H1 (cell line): ENCODE measurements at regions not wholly inside any gene's neighbourhood (a gene's known extent, or its start where the extent isn't known, plus 50 kb on each side); places are given as distances from the start of the nearest gene placed in this dataset.

Source experiments
- CTCF ChIA-PET: fragments of 300-600 bp; sonication (Branson Sonifier 250); formaldehyde crosslinking; loops from one replicate; lab custom pipeline; 2021; ENCODE audit not compliant: partially characterized antibody; lab: Charles Lee
- POLR2A ChIA-PET: fragments of 300-600 bp; sonication (Branson Sonifier 250); formaldehyde crosslinking; loops from one replicate; lab custom pipeline; 2021; ENCODE audit warnings: inconsistent platforms; ENCODE audit not compliant: partially characterized antibody; lab: Charles Lee
- DNase-seq, 2 experiments: peaks; one replicate each; pipeline versions ENCODE4 v3.0.0 to v3.0.0-alpha.2; 2010 to 2022; ENCODE audit warnings: low spot score in 2 of 2, low read depth in 1 of 2, mixed read lengths in 1 of 2
- FAIRE-seq: peaks from 2 replicates; lab custom pipeline; 2011; peaks lifted over from hg19 to GRCh38; lab: Jason Lieb, UNC
- H2AFZ ChIP-seq: 2 replicates; pipeline ENCODE4 v1.8.1; 2012; ENCODE audit warnings: low read length, inconsistent platforms
- H2AK5ac ChIP-seq: 2 replicates; pipeline ENCODE4 v1.6.1; 2013; ENCODE audit warnings: low read depth, low read length
- H2BK120ac ChIP-seq: replicated peaks from 2 replicates; pipeline ENCODE3; 2013; ENCODE audit warnings: low read depth, low read length, inconsistent platforms
- H2BK12ac ChIP-seq: 2 replicates; pipeline ENCODE4 v1.6.1; 2013; ENCODE audit warnings: low read depth, low read length
- H2BK15ac ChIP-seq: 2 replicates; pipeline ENCODE4 v1.6.1; 2013; ENCODE audit warnings: low read length
- H2BK20ac ChIP-seq: 2 replicates; pipeline ENCODE4 v1.6.1; 2013; ENCODE audit warnings: low read length
- H2BK5ac ChIP-seq: 2 replicates; pipeline ENCODE4 v1.6.1; 2013; ENCODE audit warnings: low read depth, low read length
- H3K14ac ChIP-seq: 2 replicates; pipeline ENCODE4 v1.6.1; 2013; ENCODE audit warnings: inconsistent platforms; ENCODE audit not compliant: insufficient read length
- H3K18ac ChIP-seq: 2 replicates; pipeline ENCODE4 v1.6.1; 2013; ENCODE audit warnings: low read length; ENCODE audit errors: extremely low read depth
- H3K23ac ChIP-seq: 2 replicates; pipeline ENCODE4 v1.6.1; 2013; ENCODE audit warnings: inconsistent platforms; ENCODE audit not compliant: insufficient read length
- H3K23me2 ChIP-seq: 2 replicates; pipeline ENCODE4 v1.6.1; 2013; ENCODE audit warnings: low read depth, low read length
- H3K27ac ChIP-seq: 2 replicates; pipeline ENCODE4 v1.6.1; 2011; ENCODE audit warnings: low read depth, low read length, inconsistent platforms
- H3K27me3 ChIP-seq, 4 experiments: replicated peaks in 1 of 4; 1 replicate in 1 of 4; 2 replicates in 3 of 4; pipeline versions ENCODE4 v1.6.1 to v1.8.1; 2011 to 2013; ENCODE audit warnings: low read length in 3 of 4, mild to moderate bottlenecking in 3 of 4, inconsistent platforms in 2 of 4, mixed read lengths in 2 of 4, moderate library complexity in 1 of 4; ENCODE audit not compliant: control insufficient read depth in 3 of 4, insufficient read depth in 3 of 4; ENCODE audit errors: extremely low read depth in 1 of 4
- H3K36me3 ChIP-seq, 4 experiments: 2 replicates each; pipeline versions ENCODE4 v1.6.1 to v1.8.1; 2011 to 2013; ENCODE audit warnings: mild to moderate bottlenecking in 4 of 4, low read length in 3 of 4, moderate library complexity in 2 of 4, control low read depth in 1 of 4, inconsistent platforms in 1 of 4; ENCODE audit not compliant: insufficient read depth in 4 of 4, control insufficient read depth in 2 of 4
- H3K4ac ChIP-seq: replicated peaks from 2 replicates; pipeline ENCODE3; 2013; ENCODE audit warnings: low read length, low read depth, mixed read lengths, inconsistent platforms; ENCODE audit not compliant: insufficient read length
- H3K4me1 ChIP-seq, 4 experiments: replicated peaks in 1 of 4; 1 replicate in 1 of 4; 2 replicates in 3 of 4; pipeline versions ENCODE4 v1.6.1 to v1.8.1; 2011 to 2013; ENCODE audit warnings: low read length in 3 of 4, inconsistent platforms in 2 of 4, mixed read lengths in 1 of 4; ENCODE audit not compliant: insufficient read depth in 4 of 4, control insufficient read depth in 3 of 4
- H3K4me2 ChIP-seq, 2 experiments: 2 replicates each; pipeline versions ENCODE4 v1.6.1 to v1.8.1; 2011 to 2013; ENCODE audit warnings: low read depth in 2 of 2, low read length in 2 of 2, control low read depth in 1 of 2, inconsistent platforms in 1 of 2, mild to moderate bottlenecking in 1 of 2; ENCODE audit not compliant: insufficient read depth in 1 of 2
- H3K4me3 ChIP-seq, 4 experiments: fragments of 200-600, 300-600 bp in 1 of 4; sonication (generic), shearing (Covaris generic), sonication (Bioruptor Twin) in 1 of 4; 2 replicates each; pipeline versions ENCODE4 v1.5.1 to v1.8.1; 2011 to 2016; ENCODE audit warnings: low read length in 4 of 4, low read depth in 3 of 4, control low read depth in 2 of 4, inconsistent platforms in 2 of 4, mild to moderate bottlenecking in 2 of 4, mixed read lengths in 1 of 4, moderate library complexity in 1 of 4; ENCODE audit not compliant: insufficient read depth in 2 of 4; ENCODE audit errors: extremely low read depth in 1 of 4
- H3K56ac ChIP-seq: replicated peaks from 2 replicates; pipeline ENCODE3; 2013; ENCODE audit warnings: low read depth, mild to moderate bottlenecking, mixed read lengths, low read length, inconsistent platforms; ENCODE audit not compliant: insufficient read length
- H3K79me1 ChIP-seq: 2 replicates; pipeline ENCODE4 v1.6.1; 2013; ENCODE audit warnings: low read depth, low read length, control low read depth
- H3K79me2 ChIP-seq, 2 experiments: 2 replicates each; pipeline versions ENCODE4 v1.6.1 to v1.8.1; 2012 to 2013; ENCODE audit warnings: low read length in 2 of 2, mild to moderate bottlenecking in 2 of 2, inconsistent platforms in 1 of 2; ENCODE audit not compliant: insufficient read depth in 2 of 2, control insufficient read depth in 1 of 2
- H3K9ac ChIP-seq, 4 experiments: replicated peaks in 1 of 4; 1 replicate in 1 of 4; 2 replicates in 3 of 4; pipeline versions ENCODE4 v1.6.1 to v1.8.1; 2011 to 2013; ENCODE audit warnings: low read depth in 3 of 4, low read length in 3 of 4, control low read depth in 2 of 4, mild to moderate bottlenecking in 2 of 4, moderate library complexity in 2 of 4, inconsistent platforms in 1 of 4; ENCODE audit errors: extremely low read depth in 1 of 4
- H3K9me3 ChIP-seq, 2 experiments: 2 replicates each; pipeline versions ENCODE4 v1.6.1 to v1.8.1; 2012 to 2013; ENCODE audit warnings: mild to moderate bottlenecking in 2 of 2, moderate library complexity in 2 of 2, control low read depth in 1 of 2, inconsistent platforms in 1 of 2, low read depth in 1 of 2, low read length in 1 of 2, mixed read lengths in 1 of 2; ENCODE audit not compliant: insufficient read depth in 2 of 2
- H4K20me1 ChIP-seq, 2 experiments: replicated peaks in 1 of 2; 2 replicates each; pipeline versions ENCODE3 to v1.8.1; 2011 to 2013; ENCODE audit warnings: inconsistent platforms in 2 of 2, low read length in 2 of 2, mild to moderate bottlenecking in 1 of 2; ENCODE audit not compliant: insufficient read depth in 2 of 2, control insufficient read depth in 1 of 2
- H4K5ac ChIP-seq: 2 replicates; pipeline ENCODE4 v1.6.1; 2013; ENCODE audit warnings: low read length, low read depth, mixed read lengths, inconsistent platforms; ENCODE audit not compliant: insufficient read length
- H4K8ac ChIP-seq: 2 replicates; pipeline ENCODE4 v1.8.0; 2013; ENCODE audit warnings: mild to moderate bottlenecking, moderate library complexity, low read length, inconsistent platforms; ENCODE audit not compliant: insufficient read depth; ENCODE audit errors: extremely low read depth
- H4K91ac ChIP-seq: replicated peaks from 2 replicates; pipeline ENCODE3; 2013; ENCODE audit warnings: low read length, mixed read lengths, inconsistent platforms; ENCODE audit not compliant: insufficient read length
- CBX8 ChIP-seq: fragments of 300-800, 300-1000 bp; sonication (generic); IDR thresholded peaks from 2 replicates; pipeline ENCODE4 v1.7.1; 2016; ENCODE audit warnings: low read depth, low read length, borderline replicate concordance
- KDM1A ChIP-seq: fragments of 200-600, 300-600 bp; sonication (generic); IDR thresholded peaks from 2 replicates; pipeline ENCODE4 v1.7.1; 2016; ENCODE audit warnings: mild to moderate bottlenecking, low read length, borderline replicate concordance
- SAP30 ChIP-seq: fragments of 300-600 bp; sonication (generic); IDR thresholded peaks from 2 replicates; pipeline ENCODE4 v1.7.1; 2012; ENCODE audit warnings: low read length, moderate library complexity, mild to moderate bottlenecking, inconsistent platforms; ENCODE audit not compliant: insufficient read depth, insufficient replicate concordance
- TBP ChIP-seq: IDR thresholded peaks from 2 replicates; pipeline ENCODE4 v1.6.1; 2011; ENCODE audit warnings: low read depth, low read length, improper control_type of control experiment
- TEAD4 ChIP-seq: IDR thresholded peaks from 2 replicates; pipeline ENCODE4 v1.6.1; 2012; ENCODE audit warnings: low read depth, low read length, inconsistent platforms, mixed read lengths
- YY1 ChIP-seq: IDR thresholded peaks from 2 replicates; pipeline ENCODE4 v1.6.1; 2011; ENCODE audit warnings: low read depth, mild to moderate bottlenecking, low read length
- WGBS, 2 experiments: shearing (Covaris generic) in 1 of 2; methylation state at CpG; one replicate each; pipeline versions ENCODE4 v1.1.6 to v1.1.7; 2013 to 2015; ENCODE audit warnings: low lambda C conversion rate in 2 of 2, mixed read lengths in 2 of 2, inconsistent platforms in 1 of 2, low coverage in 1 of 2, missing lambda C conversion rate in 1 of 2; ENCODE audit not compliant: insufficient replicate concordance in 2 of 2, insufficient coverage in 1 of 2, insufficient read length in 1 of 2; ENCODE audit errors: extremely low coverage in 1 of 2, missing lambda C conversion rate in 1 of 2; 5-methylcytosine and 5-hydroxymethylcytosine counted together

GRCh38 chr13:84749126-84749525 is 866.9 kb upstream of the SLITRK1 start:
- Histone ChIP-seq H2BK20ac (no peak overlapping the region), H3K14ac (no peak overlapping the region), H3K9ac (no peak overlapping the region), H4K8ac (no peak overlapping the region), H3K9me3 (no peaks in the 10 kb centered on the region), H3K4me1 (no peaks in the 10 kb centered on the region), H2AFZ (no peak overlapping the region), H4K91ac (no peak overlapping the region), H3K79me2 (no peaks in the 10 kb centered on the region), H3K27me3 (no peaks in the 10 kb centered on the region), H4K20me1 (no peaks in the 10 kb centered on the region), H3K4ac (no peak overlapping the region), H3K18ac (no peak overlapping the region), H3K4me2 (no peak overlapping the region), H3K27ac (no peak overlapping the region), H2BK12ac (no peak overlapping the region), H2AK5ac (no peak overlapping the region), H3K23ac (no peak overlapping the region), H3K23me2 (no peaks in the 10 kb centered on the region), H3K4me3 (no peak overlapping the region), H3K56ac (no peak overlapping the region), H2BK120ac (no peak overlapping the region), H3K79me1 (no peaks in the 10 kb centered on the region), H2BK15ac (no peak overlapping the region), H3K36me3 (no peaks in the 10 kb centered on the region), H4K5ac (no peak overlapping the region), H2BK5ac (no peak overlapping the region)
- CTCF ChIA-PET, result no interaction called here
- DNase-seq (no peak), FAIRE-seq (no peak)
- TF ChIP-seq CBX8 (no peak), TEAD4 (no peak), SAP30 (no peak), TBP (no peak), YY1 (no peak), KDM1A (no peak)
- POLR2A ChIA-PET, result no interaction called here
- WGBS, 2 experiments, result 84% methylated on average over 1 of the region's 1 CpG; no CpG with 5 or more reads in 1 of the 2 experiments
